HG02678 (cell line): ENCODE measurements at regions not wholly inside any gene's neighbourhood (a gene's known extent, or its start where the extent isn't known, plus 50 kb on each side); places are given as distances from the start of the nearest gene placed in this dataset.
"Not testable (repeated sequence)": the region's sequence is repeated elsewhere in the genome, so short reads cannot be mapped to it uniquely, and the experiment has no call there.

ENCODE experiments used
- ATAC-seq: cut with Tn5 transposase; IDR thresholded peaks from one replicate; pipeline ENCODE4 v1.9.1; 2021; ENCODE audit warnings: mild to moderate bottlenecking, moderate library complexity; ENCODE audit not compliant: unreplicated experiment

- no peak for ATAC-seq
Observed at GRCh38 chr14:25699981-25700380, 650.0 kb upstream of the STXBP6 start.

GRCh38 chr14:25698111-25698510, 648.2 kb upstream of the STXBP6 start:
- no peak for ATAC-seq

- ATAC-seq, result no peak
Observed at GRCh38 chr14:25696176-25696575, 646.2 kb upstream of the STXBP6 start.

- no peak for ATAC-seq
Observed at GRCh38 chr14:25685004-25685403, 635.1 kb upstream of the STXBP6 start.

GRCh38 chr14:25680934-25681333, 631.0 kb upstream of the STXBP6 start:
- no peak for ATAC-seq

- ATAC-seq, result not testable (repeated sequence)
Observed at GRCh38 chr14:25680511-25680910, 630.6 kb upstream of the STXBP6 start.

- ATAC-seq, result no peak
Observed at GRCh38 chr14:25677111-25677510, 627.2 kb upstream of the STXBP6 start.

- ATAC-seq, result no peak
Observed at GRCh38 chr14:25667387-25667786, 617.4 kb upstream of the STXBP6 start.

GRCh38 chr14:25666877-25667276, 616.9 kb upstream of the STXBP6 start:
- ATAC-seq, result no peak

GRCh38 chr14:25658988-25659387, 609.0 kb upstream of the STXBP6 start:
- no peak for ATAC-seq

- no peak for ATAC-seq
Observed at GRCh38 chr14:25630447-25630846, 580.5 kb upstream of the STXBP6 start.

GRCh38 chr14:25628978-25629377, 579.0 kb upstream of the STXBP6 start:
- ATAC-seq, result no peak

- no peak for ATAC-seq
Observed at GRCh38 chr14:25628390-25628789, 578.4 kb upstream of the STXBP6 start.

GRCh38 chr14:25626986-25627385, 577.0 kb upstream of the STXBP6 start:
- no peak for ATAC-seq

GRCh38 chr14:25622763-25623162, 572.8 kb upstream of the STXBP6 start:
- ATAC-seq, result no peak

- ATAC-seq, result no peak
Observed at GRCh38 chr14:25620515-25620914, 570.6 kb upstream of the STXBP6 start.

- ATAC-seq, result no peak
Observed at GRCh38 chr14:25615174-25615573, 565.2 kb upstream of the STXBP6 start.

- ATAC-seq, result no peak
Observed at GRCh38 chr14:25607192-25607591, 557.2 kb upstream of the STXBP6 start.

GRCh38 chr14:25602106-25602505, 552.2 kb upstream of the STXBP6 start:
- no peak for ATAC-seq

- no peak for ATAC-seq
Observed at GRCh38 chr14:25588751-25589150, 538.8 kb upstream of the STXBP6 start.

GRCh38 chr14:25574628-25575325, 524.8 kb upstream of the STXBP6 start:
- ATAC-seq, result no peak

- ATAC-seq, result no peak
Observed at GRCh38 chr14:25570483-25570882, 520.5 kb upstream of the STXBP6 start.

GRCh38 chr14:25557466-25557865, 507.5 kb upstream of the STXBP6 start:
- no peak for ATAC-seq
